ENCODE measurements at regions not wholly inside any gene's neighbourhood (a gene's known extent, or its start where the extent isn't known, plus 50 kb on each side); places are given as distances from the start of the nearest gene placed in this dataset.

DNA sequence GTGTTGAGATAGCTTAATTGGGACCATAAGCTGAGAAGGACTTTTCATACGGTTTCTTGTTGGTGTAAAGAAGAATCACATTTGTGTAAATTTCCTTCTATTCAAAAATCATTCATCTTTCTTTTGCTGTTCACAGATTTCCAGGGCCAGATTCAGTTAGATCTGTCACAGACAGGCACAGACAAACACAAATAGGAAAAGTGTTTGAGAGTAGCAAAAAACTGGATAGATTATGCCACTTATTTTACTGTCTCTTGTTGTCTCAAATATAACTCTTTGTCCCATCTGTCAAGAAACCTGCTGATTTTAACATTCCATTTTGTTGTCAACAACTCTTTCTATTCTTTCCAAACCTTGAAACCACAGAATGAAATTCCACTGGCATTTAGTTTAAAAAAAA is 142.8 kb downstream of the ID4 start:
- in situ Hi-C loops (cut with MboI; ENCODE audit: low sequenced_read_pairs): no loop called here
- no peaks in the 10 kb centered on the region for H3K27me3 ChIP-seq (ENCODE audit: control insufficient read depth, insufficient read depth, low read length)

More for the DNA sequence above, 142.8 kb downstream of the ID4 start:
- no peak overlapping the region for H2BK20ac ChIP-seq (ENCODE audit: low read depth, low read length)
- H2AFZ ChIP-seq (replicated peaks; ENCODE audit: low read length, poor library complexity): no peak overlapping the region
- no peaks in the 10 kb centered on the region for H3K9me1 ChIP-seq (ENCODE audit: insufficient read depth, low read length)
- H3K27ac ChIP-seq (ENCODE audit: insufficient read depth, low read length): no peak overlapping the region
- H4K5ac ChIP-seq (ENCODE audit: low read depth, low read length): no peak overlapping the region
- no peaks in the 10 kb centered on the region for H3K4me1 ChIP-seq (ENCODE audit: control insufficient read depth, insufficient read depth, low read length)
- H2AK9ac ChIP-seq (replicated peaks; ENCODE audit: low read depth, low read length, poor library complexity): no peak overlapping the region
- no peaks in the 10 kb centered on the region for H3K79me1 ChIP-seq (ENCODE audit: low read depth in 1 of 2, low read length in 2 of 2)
- H3K4ac ChIP-seq (ENCODE audit: low read depth, low read length): no peak overlapping the region
- peaks cover 10% of the 10 kb centered on the region for H3K9me3 ChIP-seq (ENCODE audit: control insufficient read depth, insufficient read depth, low read length)
- H2BK120ac ChIP-seq (ENCODE audit: low read depth, low read length): no peak overlapping the region
- no peak overlapping the region for H3K4me3 ChIP-seq (ENCODE audit: insufficient read depth, low read depth, low read length)
- no CpG with 5 or more reads among the region's 1 CpG for WGBS, 2 experiments (ENCODE audit: extremely low coverage in 2 of 2, insufficient read length in 1 of 2)
- ATAC-seq (ENCODE audit: low read depth): no peak
- no peak overlapping the region for H4K8ac ChIP-seq (ENCODE audit: low read depth in 2 of 2, low read length in 2 of 2)
- intact Hi-C loops (cut with micrococcal nuclease) (no loop called here), dilution Hi-C loops (cut with HindIII; ENCODE audit: low sequenced_read_pairs, unreplicated experiment) (no loop called here)
- H4K20me1 ChIP-seq (ENCODE audit: insufficient read depth, low read length): no peaks in the 10 kb centered on the region
- no peak overlapping the region for H3K23ac ChIP-seq (ENCODE audit: low read depth, low read length)
- H2AK5ac ChIP-seq (ENCODE audit: low read depth, low read length): no peak overlapping the region
- no TSS peak for BruUV-seq (replicated peaks)
- H4K91ac ChIP-seq (ENCODE audit: insufficient read depth, low read depth, low read length): no peak overlapping the region
- H2BK5ac ChIP-seq (ENCODE audit: low read depth, low read length, poor library complexity, severe bottlenecking): no peak overlapping the region
- H3K56ac ChIP-seq (ENCODE audit: extremely low read depth, insufficient read depth, low read length): no peak overlapping the region
- no peak for DNase-seq
- no peak overlapping the region for H3K14ac ChIP-seq (replicated peaks; ENCODE audit: low read depth, low read length)
- no peak overlapping the region for H2BK15ac ChIP-seq (ENCODE audit: low read depth, low read length)
- no peak overlapping the region for H3K4me2 ChIP-seq (ENCODE audit: low read depth, low read length)
- no peak overlapping the region for H3K9ac ChIP-seq (ENCODE audit: low read depth, low read length)
- CTCF ChIA-PET: no interaction called here
- no peaks in the 10 kb centered on the region for H3K36me3 ChIP-seq (ENCODE audit: control insufficient read depth, insufficient read depth, low read length)
- POLR2A ChIA-PET (ENCODE audit: unreplicated experiment): no interaction called here
- TF ChIP-seq, protein P1, sequence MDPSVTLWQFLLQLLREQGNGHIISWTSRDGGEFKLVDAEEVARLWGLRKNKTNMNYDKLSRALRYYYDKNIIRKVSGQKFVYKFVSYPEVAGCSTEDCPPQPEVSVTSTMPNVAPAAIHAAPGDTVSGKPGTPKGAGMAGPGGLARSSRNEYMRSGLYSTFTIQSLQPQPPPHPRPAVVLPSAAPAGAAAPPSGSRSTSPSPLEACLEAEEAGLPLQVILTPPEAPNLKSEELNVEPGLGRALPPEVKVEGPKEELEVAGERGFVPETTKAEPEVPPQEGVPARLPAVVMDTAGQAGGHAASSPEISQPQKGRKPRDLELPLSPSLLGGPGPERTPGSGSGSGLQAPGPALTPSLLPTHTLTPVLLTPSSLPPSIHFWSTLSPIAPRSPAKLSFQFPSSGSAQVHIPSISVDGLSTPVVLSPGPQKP (IDR thresholded peaks at IDR 0.05; ENCODE audit: borderline replicate concordance, low read depth, low read length): no peak
- TF ChIP-seq, protein P2, sequence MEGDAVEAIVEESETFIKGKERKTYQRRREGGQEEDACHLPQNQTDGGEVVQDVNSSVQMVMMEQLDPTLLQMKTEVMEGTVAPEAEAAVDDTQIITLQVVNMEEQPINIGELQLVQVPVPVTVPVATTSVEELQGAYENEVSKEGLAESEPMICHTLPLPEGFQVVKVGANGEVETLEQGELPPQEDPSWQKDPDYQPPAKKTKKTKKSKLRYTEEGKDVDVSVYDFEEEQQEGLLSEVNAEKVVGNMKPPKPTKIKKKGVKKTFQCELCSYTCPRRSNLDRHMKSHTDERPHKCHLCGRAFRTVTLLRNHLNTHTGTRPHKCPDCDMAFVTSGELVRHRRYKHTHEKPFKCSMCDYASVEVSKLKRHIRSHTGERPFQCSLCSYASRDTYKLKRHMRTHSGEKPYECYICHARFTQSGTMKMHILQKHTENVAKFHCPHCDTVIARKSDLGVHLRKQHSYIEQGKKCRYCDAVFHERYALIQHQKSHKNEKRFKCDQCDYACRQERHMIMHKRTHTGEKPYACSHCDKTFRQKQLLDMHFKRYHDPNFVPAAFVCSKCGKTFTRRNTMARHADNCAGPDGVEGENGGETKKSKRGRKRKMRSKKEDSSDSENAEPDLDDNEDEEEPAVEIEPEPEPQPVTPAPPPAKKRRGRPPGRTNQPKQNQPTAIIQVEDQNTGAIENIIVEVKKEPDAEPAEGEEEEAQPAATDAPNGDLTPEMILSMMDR (conservative IDR thresholded peaks at IDR 0.05; ENCODE audit: low read depth, low read length): no peak
- no peak for TF ChIP-seq CEBPB (IDR thresholded peaks at IDR 0.05; ENCODE audit: low read depth, low read length)
- TF ChIP-seq MXI1 (IDR thresholded peaks at IDR 0.05; ENCODE audit: borderline replicate concordance, low read depth, low read length): no peak
- TF ChIP-seq CHD1 (IDR thresholded peaks at IDR 0.05; ENCODE audit: low read depth, low read length): no peak
- no peak overlapping the region for H3K18ac ChIP-seq (ENCODE audit: low read depth, low read length)
